ENCODE measurements at regions not wholly inside any gene's neighbourhood (a gene's known extent, or its start where the extent isn't known, plus 50 kb on each side); places are given as distances from the start of the nearest gene placed in this dataset.

- H3K36me3 ChIP-seq = no peaks in the 10 kb centered on the region
- H3K4me3 ChIP-seq = no peak overlapping the region
- no peaks in the 10 kb centered on the region for H3K27me3 ChIP-seq
- H3K4me1 ChIP-seq = peaks cover 0 to 6% (median 0%) of the 10 kb centered on the region in 4 donors
- no peak for DNase-seq
- TF ChIP-seq, protein P1, sequence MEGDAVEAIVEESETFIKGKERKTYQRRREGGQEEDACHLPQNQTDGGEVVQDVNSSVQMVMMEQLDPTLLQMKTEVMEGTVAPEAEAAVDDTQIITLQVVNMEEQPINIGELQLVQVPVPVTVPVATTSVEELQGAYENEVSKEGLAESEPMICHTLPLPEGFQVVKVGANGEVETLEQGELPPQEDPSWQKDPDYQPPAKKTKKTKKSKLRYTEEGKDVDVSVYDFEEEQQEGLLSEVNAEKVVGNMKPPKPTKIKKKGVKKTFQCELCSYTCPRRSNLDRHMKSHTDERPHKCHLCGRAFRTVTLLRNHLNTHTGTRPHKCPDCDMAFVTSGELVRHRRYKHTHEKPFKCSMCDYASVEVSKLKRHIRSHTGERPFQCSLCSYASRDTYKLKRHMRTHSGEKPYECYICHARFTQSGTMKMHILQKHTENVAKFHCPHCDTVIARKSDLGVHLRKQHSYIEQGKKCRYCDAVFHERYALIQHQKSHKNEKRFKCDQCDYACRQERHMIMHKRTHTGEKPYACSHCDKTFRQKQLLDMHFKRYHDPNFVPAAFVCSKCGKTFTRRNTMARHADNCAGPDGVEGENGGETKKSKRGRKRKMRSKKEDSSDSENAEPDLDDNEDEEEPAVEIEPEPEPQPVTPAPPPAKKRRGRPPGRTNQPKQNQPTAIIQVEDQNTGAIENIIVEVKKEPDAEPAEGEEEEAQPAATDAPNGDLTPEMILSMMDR (IDR thresholded peaks at IDR 0.05) = no peak
- H3K9me3 ChIP-seq = peaks cover 0 to 10% (median 0%) of the 10 kb centered on the region in 3 donors
- intact Hi-C loops (cut with DNase I; ENCODE audit: low total_unique reads) = no loop called here
- peak overlapping the region in 1 of 2 donors; percentile 35 for H3K27ac ChIP-seq
Observed at GRCh38 chr7:94325122-94325475, 69.6 kb upstream of the COL1A2 start.

DNA sequence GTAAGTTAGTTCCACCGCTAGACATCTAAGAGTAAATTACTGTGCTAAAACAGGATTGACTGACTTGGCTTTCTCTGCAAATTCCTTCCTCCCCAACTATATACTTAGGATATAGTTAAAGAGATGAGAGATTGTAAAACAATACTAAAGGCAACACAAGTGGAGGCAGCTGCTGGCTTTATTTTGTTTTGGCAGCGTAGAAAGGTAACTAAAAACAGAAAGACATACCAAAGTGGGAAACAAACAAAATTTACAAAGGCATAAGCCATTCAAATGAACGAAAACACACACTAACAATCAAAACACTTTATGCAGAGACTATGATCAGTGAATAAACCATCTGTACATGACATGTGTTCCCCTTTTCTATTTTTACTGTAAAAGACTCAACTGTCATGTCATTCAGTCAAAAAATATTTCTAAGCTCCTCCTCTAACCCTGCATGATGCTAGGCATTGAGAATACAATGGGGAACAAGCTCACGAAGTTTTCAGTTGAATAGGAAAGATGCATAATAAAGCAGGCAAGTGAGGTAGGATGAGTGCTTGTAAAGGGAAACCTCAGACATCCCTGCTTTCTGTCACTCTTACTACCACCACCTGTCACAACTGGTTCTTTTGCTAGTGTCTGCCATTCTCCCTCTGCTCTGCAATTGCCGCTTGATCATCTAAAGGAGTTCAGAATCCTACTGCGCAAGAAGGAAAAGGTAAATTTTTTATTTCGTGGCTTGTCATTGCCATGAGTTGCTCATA, 64.2 kb upstream of the COL1A2 start:
- no peaks in the 10 kb centered on the region for H3K36me3 ChIP-seq
- intact Hi-C loops (cut with DNase I; ENCODE audit: low total_unique reads) = no loop called here
- no peaks in the 10 kb centered on the region for H3K9me3 ChIP-seq
- no peaks in the 10 kb centered on the region for H3K27me3 ChIP-seq
- no peak for DNase-seq
- no peaks in the 10 kb centered on the region for H3K4me1 ChIP-seq
- H3K4me3 ChIP-seq = no peak overlapping the region
- H3K27ac ChIP-seq = no peak overlapping the region
- TF ChIP-seq, protein P1 (IDR thresholded peaks at IDR 0.05) = no peak

- no peak for DNase-seq
- TF ChIP-seq, protein P1 (IDR thresholded peaks at IDR 0.05) = no peak
- Histone ChIP-seq H3K27ac (no peak overlapping the region), H3K9me3 (no peaks in the 10 kb centered on the region), H3K27me3 (no peaks in the 10 kb centered on the region), H3K36me3 (no peaks in the 10 kb centered on the region), H3K4me1 (no peaks in the 10 kb centered on the region), H3K4me3 (no peak overlapping the region)
- intact Hi-C loops (cut with DNase I; ENCODE audit: low total_unique reads) = no loop called here
Observed at GRCh38 chr7:94332571-94332970, 62.1 kb upstream of the COL1A2 start.

DNA sequence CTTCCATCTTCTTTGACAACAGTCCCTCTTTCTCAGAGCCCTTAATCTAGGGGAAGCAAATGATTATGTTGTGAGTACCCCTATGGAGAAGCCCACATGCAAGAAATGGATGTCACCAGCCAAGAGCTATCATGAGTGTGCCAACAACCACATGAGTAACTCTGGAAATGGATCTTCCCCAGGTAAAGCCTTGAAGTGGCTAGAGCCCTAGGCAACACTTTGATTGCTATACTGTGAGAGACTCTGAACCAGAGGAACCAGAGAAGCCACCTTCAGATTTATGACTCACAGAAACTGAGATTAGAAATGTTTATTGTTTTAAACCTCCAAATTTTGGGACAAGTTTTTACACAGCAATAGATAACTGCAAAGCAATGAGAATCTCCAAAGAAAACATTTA, 60.9 kb upstream of the COL1A2 start:
- no peaks in the 10 kb centered on the region for H3K27me3 ChIP-seq
- H3K36me3 ChIP-seq = no peaks in the 10 kb centered on the region
- H3K4me3 ChIP-seq = no peak overlapping the region
- TF ChIP-seq, protein P1 (IDR thresholded peaks at IDR 0.05) = no peak
- no peaks in the 10 kb centered on the region for H3K9me3 ChIP-seq
- H3K4me1 ChIP-seq = no peaks in the 10 kb centered on the region
- intact Hi-C loops (cut with DNase I; ENCODE audit: low total_unique reads) = no loop called here
- no peak overlapping the region for H3K27ac ChIP-seq
- DNase-seq = no peak

- intact Hi-C loops (cut with DNase I; ENCODE audit: low total_unique reads) = no loop called here
- H3K36me3 ChIP-seq = no peaks in the 10 kb centered on the region
- no peak overlapping the region for H3K4me3 ChIP-seq
- no peaks in the 10 kb centered on the region for H3K27me3 ChIP-seq
- no peak overlapping the region for H3K27ac ChIP-seq
- H3K4me1 ChIP-seq = no peaks in the 10 kb centered on the region
- no peaks in the 10 kb centered on the region for H3K9me3 ChIP-seq
- no peak for DNase-seq
- TF ChIP-seq, protein P1 (IDR thresholded peaks at IDR 0.05) = no peak
Observed at GRCh38 chr7:94335586-94335985, 59.1 kb upstream of the COL1A2 start.

Data from tibial artery (tissue), 4 donors.